Smooth muscle cell (in vitro differentiated cells): ENCODE measurements at regions not wholly inside any gene's neighbourhood (a gene's known extent, or its start where the extent isn't known, plus 50 kb on each side); places are given as distances from the start of the nearest gene placed in this dataset.

Source experiments
- DNase-seq: peaks from one replicate; lab custom pipeline; 2025; ENCODE audit not compliant: unreplicated experiment; lab: John Stamatoyannopoulos, UW
- H2AFZ ChIP-seq: fragments of 200-600 bp; sonication (generic); 2 replicates; pipeline ENCODE4 v1.6.0; 2016; ENCODE audit warnings: antibody characterized with exemption, low read depth, mild to moderate bottlenecking
- H3F3A ChIP-seq: fragments of 200-600 bp; sonication (generic); 2 replicates; pipeline ENCODE4 v1.6.0; 2017; ENCODE audit warnings: antibody characterized with exemption, low read depth
- H3K27ac ChIP-seq: fragments of 200-600 bp; sonication (generic); 2 replicates; pipeline ENCODE4 v1.5.1; 2016; ENCODE audit warnings: low read depth, mild to moderate bottlenecking
- H3K27me3 ChIP-seq: fragments of 200-600 bp; sonication (generic); 2 replicates; pipeline ENCODE4 v1.6.1; 2016; ENCODE audit warnings: low read depth, mild to moderate bottlenecking
- H3K36me3 ChIP-seq: fragments of 200-600 bp; sonication (generic); 2 replicates; pipeline ENCODE4 v1.5.1; 2016; ENCODE audit warnings: low read depth
- H3K4me1 ChIP-seq: fragments of 200-600 bp; sonication (generic); 2 replicates; pipeline ENCODE4 v1.5.1; 2016; ENCODE audit warnings: low read depth
- H3K4me2 ChIP-seq: fragments of 200-600 bp; sonication (generic); 2 replicates; pipeline ENCODE4 v1.6.0; 2016; ENCODE audit warnings: mild to moderate bottlenecking
- H3K4me3 ChIP-seq: fragments of 200-600 bp; sonication (generic); 2 replicates; pipeline ENCODE4 v1.5.1; 2016; ENCODE audit warnings: mild to moderate bottlenecking
- H3K79me2 ChIP-seq: fragments of 200-600 bp; sonication (generic); 2 replicates; pipeline ENCODE4 v1.6.0; 2016; ENCODE audit warnings: low read depth, mild to moderate bottlenecking
- H3K9ac ChIP-seq: fragments of 200-600 bp; sonication (generic); 2 replicates; pipeline ENCODE4 v1.6.0; 2016; ENCODE audit warnings: low read depth
- H3K9me3 ChIP-seq: fragments of 200-600 bp; sonication (generic); replicated peaks from 2 replicates; pipeline ENCODE4 v1.5.1; 2016; ENCODE audit warnings: low read depth
- H4K20me1 ChIP-seq: fragments of 200-600 bp; sonication (generic); 2 replicates; pipeline ENCODE4 v1.6.0; 2016; ENCODE audit warnings: low read depth
- WGBS: methylation state at CpG from one replicate; pipeline ENCODE4 v1.1.7; 2016; ENCODE audit warnings: low lambda C conversion rate; 5-methylcytosine and 5-hydroxymethylcytosine counted together
- TF ChIP-seq, protein P1 (sequence below): fragments of 200-600 bp; sonication (generic); IDR thresholded peaks from 2 replicates; pipeline ENCODE4 v1.5.1; 2017; ENCODE audit warnings: borderline replicate concordance, mild to moderate bottlenecking, antibody characterized with exemption; ENCODE audit not compliant: insufficient read depth, poor library complexity, severe bottlenecking

DNA sequence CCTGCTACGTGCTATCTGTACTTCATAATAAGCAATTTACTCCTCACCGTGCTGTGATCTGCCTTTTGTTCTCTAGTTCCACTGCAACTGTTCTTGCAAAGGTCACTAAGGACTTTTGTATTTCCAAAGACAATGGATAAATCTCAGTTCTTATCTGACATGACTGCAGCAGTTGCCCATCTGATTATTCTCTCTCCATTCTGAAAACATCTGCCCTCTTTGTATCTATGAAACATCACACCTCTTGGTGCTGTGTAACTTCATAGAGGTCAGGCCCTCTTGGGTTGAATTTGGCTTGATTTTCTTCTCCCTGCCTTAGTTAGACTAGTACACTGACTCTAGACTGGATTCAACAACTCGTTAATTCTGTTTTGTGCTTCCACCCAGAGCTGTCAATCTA lies 319.6 kb downstream of the BTG1 start:
- Histone ChIP-seq H3K36me3 (no peaks in the 10 kb centered on the region), H3K9ac (no peak overlapping the region), H3F3A (no peaks in the 10 kb centered on the region), H3K27ac (no peak overlapping the region), H3K4me2 (no peak overlapping the region), H3K4me1 (peaks cover 10% of the 10 kb centered on the region), H3K9me3 (no peaks in the 10 kb centered on the region), H3K79me2 (no peaks in the 10 kb centered on the region), H3K27me3 (no peaks in the 10 kb centered on the region), H3K4me3 (no peak overlapping the region), H4K20me1 (no peaks in the 10 kb centered on the region), H2AFZ (no peak overlapping the region)
- no peak for DNase-seq
- TF ChIP-seq, protein P1, sequence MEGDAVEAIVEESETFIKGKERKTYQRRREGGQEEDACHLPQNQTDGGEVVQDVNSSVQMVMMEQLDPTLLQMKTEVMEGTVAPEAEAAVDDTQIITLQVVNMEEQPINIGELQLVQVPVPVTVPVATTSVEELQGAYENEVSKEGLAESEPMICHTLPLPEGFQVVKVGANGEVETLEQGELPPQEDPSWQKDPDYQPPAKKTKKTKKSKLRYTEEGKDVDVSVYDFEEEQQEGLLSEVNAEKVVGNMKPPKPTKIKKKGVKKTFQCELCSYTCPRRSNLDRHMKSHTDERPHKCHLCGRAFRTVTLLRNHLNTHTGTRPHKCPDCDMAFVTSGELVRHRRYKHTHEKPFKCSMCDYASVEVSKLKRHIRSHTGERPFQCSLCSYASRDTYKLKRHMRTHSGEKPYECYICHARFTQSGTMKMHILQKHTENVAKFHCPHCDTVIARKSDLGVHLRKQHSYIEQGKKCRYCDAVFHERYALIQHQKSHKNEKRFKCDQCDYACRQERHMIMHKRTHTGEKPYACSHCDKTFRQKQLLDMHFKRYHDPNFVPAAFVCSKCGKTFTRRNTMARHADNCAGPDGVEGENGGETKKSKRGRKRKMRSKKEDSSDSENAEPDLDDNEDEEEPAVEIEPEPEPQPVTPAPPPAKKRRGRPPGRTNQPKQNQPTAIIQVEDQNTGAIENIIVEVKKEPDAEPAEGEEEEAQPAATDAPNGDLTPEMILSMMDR: no peak
- WGBS: 92% methylated on average over 3 of the region's 3 CpGs

DNA sequence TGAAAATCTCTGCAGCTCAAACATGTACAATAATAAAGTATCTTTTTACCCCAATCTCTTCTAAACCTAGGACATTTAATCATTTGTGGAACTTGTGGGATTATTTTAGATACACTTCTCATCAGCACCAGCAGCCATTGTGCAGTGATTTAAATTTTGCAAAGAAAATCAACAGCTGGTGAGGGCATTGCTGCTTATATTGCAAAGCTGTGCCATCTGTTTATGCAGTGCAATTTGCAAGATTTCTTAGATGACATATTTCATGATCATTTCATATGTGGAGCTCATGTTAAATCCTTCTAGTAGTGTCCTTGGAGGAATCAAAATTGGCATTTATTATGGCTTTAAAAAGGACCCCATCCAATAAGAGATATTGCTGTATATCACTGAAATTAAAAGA lies 320.7 kb downstream of the BTG1 start:
- Histone ChIP-seq H3K27me3 (no peaks in the 10 kb centered on the region), H3F3A (no peaks in the 10 kb centered on the region), H3K4me2 (no peak overlapping the region), H3K9ac (no peak overlapping the region), H4K20me1 (no peaks in the 10 kb centered on the region), H3K9me3 (no peaks in the 10 kb centered on the region), H3K27ac (no peak overlapping the region), H3K4me1 (peaks cover 10% of the 10 kb centered on the region), H3K79me2 (no peaks in the 10 kb centered on the region), H2AFZ (no peak overlapping the region), H3K4me3 (no peak overlapping the region), H3K36me3 (no peaks in the 10 kb centered on the region)
- no peak for DNase-seq
- TF ChIP-seq, protein P1: no peak

DNA sequence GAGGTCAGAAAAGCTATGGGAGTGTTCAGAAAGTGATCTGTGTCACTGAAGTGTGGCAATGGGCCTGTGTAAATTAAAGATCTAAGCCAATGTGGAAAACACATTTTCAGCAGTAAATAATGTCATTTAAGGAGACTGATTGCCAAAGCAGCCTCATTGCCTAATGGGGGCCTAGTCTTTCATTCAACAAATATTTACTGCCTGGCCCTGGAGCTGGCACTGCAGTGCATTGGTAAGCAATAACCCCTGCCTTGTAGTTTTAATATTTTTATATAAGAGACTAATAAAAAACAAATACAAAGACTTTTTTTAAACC lies 326.6 kb downstream of the BTG1 start:
- H3K36me3 ChIP-seq: no peaks in the 10 kb centered on the region
- no peak for DNase-seq
- H2AFZ ChIP-seq: no peak overlapping the region
- no peak overlapping the region for H3K4me3 ChIP-seq
- no peaks in the 10 kb centered on the region for H3K9me3 ChIP-seq
- no peaks in the 10 kb centered on the region for H3K4me1 ChIP-seq
- no peaks in the 10 kb centered on the region for H3K27me3 ChIP-seq
- no peaks in the 10 kb centered on the region for H3K79me2 ChIP-seq
- no peaks in the 10 kb centered on the region for H3F3A ChIP-seq
- H3K27ac ChIP-seq: no peak overlapping the region
- H3K4me2 ChIP-seq: no peak overlapping the region
- no peak overlapping the region for H3K9ac ChIP-seq
- H4K20me1 ChIP-seq: no peaks in the 10 kb centered on the region
- TF ChIP-seq, protein P1: no peak

DNA sequence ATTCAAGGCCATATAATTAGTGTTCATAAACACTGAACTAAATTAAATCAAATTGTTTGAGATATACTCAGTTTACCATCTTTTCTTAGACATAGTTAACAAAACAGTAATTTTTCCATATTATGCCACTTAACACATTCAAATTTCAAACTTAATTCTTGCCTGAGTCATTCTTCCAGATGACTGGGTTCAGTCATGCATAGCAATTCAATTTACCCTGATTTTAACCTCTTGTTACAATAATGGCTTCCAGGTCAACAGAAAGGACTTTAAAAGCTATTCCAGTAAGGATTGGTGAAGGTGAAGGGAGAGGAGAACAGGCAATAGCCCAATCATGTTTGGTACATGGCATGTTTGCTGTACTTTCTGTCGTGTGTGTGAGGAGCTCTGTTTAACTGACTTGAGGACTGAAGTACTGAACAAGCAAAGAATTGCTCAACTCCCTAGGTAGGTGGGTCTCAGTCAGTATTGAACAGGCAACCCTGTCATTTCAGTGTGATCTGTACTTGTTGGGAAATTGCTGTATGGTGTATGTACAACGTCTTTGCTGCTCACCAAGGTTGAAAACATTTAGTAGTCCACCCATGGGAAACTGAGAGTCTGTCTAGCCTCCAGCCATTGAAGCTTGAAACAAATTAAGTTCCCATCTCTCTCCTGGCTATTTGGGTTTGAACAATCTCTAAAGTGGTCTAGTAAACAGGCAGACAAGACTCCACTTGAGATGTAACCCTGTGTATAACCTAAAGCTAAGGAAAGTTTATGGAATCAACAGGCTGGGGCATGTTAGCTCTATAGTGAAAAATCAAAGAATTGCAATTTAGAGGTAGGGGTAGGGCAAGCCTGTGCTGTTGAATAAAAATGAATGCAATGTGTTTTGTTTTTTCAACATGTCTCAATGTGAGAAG lies 327.2 kb downstream of the BTG1 start:
- H3K9ac ChIP-seq: no peak overlapping the region
- DNase-seq: no peak
- H3F3A ChIP-seq: no peaks in the 10 kb centered on the region
- H3K4me3 ChIP-seq: no peak overlapping the region
- 78% methylated on average over 2 of the region's 2 CpGs for WGBS
- TF ChIP-seq, protein P1: no peak
- H3K4me1 ChIP-seq: no peaks in the 10 kb centered on the region
- H3K9me3 ChIP-seq: no peaks in the 10 kb centered on the region
- no peaks in the 10 kb centered on the region for H3K27me3 ChIP-seq
- no peaks in the 10 kb centered on the region for H3K79me2 ChIP-seq
- H3K4me2 ChIP-seq: no peak overlapping the region
- no peak overlapping the region for H2AFZ ChIP-seq
- no peaks in the 10 kb centered on the region for H4K20me1 ChIP-seq
- H3K36me3 ChIP-seq: no peaks in the 10 kb centered on the region
- no peak overlapping the region for H3K27ac ChIP-seq
